Activated B cell treated with CpG ODN at 0.5 μM for 24 hours (primary cell): ENCODE measurements at regions not wholly inside any gene's neighbourhood (a gene's known extent, or its start where the extent isn't known, plus 50 kb on each side); places are given as distances from the start of the nearest gene placed in this dataset.
"Not testable (repeated sequence)": the region's sequence is repeated elsewhere in the genome, so short reads cannot be mapped to it uniquely, and the experiment has no call there.

Experiments
- ATAC-seq: fragments of 200-7000 bp; cut with Tn5 transposase; one replicate; pipeline ENCODE4 v1.10.0; 2021; ENCODE audit warnings: low read depth, mild to moderate bottlenecking, moderate library complexity
- CTCF ChIA-PET: fragments of 350-600 bp; sonication (Branson Sonifier 250); formaldehyde crosslinking; loops from one replicate; lab custom pipeline; 2021; ENCODE audit warnings: antibody characterized with exemption; lab: Charles Lee
- POLR2A ChIA-PET: fragments of 350-600 bp; sonication (Branson Sonifier 250); formaldehyde crosslinking; loops from one replicate; lab custom pipeline; 2021; ENCODE audit warnings: antibody characterized with exemption; lab: Charles Lee
- DNase-seq: peaks from one replicate; pipeline ENCODE4 v3.0.0; 2022
- H3K27ac Mint-ChIP-seq: one replicate; pipeline ENCODE4 v1.8.0; 2020; ENCODE audit warnings: mixed read lengths
- H3K27me3 Mint-ChIP-seq: one replicate; pipeline ENCODE4 v1.8.0; 2021; ENCODE audit warnings: mixed read lengths
- H3K36me3 Mint-ChIP-seq: one replicate; pipeline ENCODE4 v1.8.0; 2021; ENCODE audit warnings: low read depth, mixed read lengths
- H3K4me1 Mint-ChIP-seq: one replicate; pipeline ENCODE4 v1.8.0; 2021; ENCODE audit warnings: mixed read lengths
- H3K4me3 Mint-ChIP-seq: one replicate; pipeline ENCODE4 v1.8.0; 2020; ENCODE audit warnings: mild to moderate bottlenecking, mixed read lengths
- H3K9me3 Mint-ChIP-seq: one replicate; pipeline ENCODE4 v1.8.0; 2020; ENCODE audit warnings: mixed read lengths
- intact Hi-C: fragments of 100-400 bp; cut with micrococcal nuclease; formaldehyde crosslinking; loops from one replicate; pipeline ENCODE4 v1.15.1; 2024
- TF ChIP-seq, protein P1 (sequence below): fragments of 200-600 bp; IDR thresholded peaks from one replicate; pipeline ENCODE4 v1.8.0; 2022; ENCODE audit warnings: antibody characterized with exemption, mild to moderate bottlenecking

DNA sequence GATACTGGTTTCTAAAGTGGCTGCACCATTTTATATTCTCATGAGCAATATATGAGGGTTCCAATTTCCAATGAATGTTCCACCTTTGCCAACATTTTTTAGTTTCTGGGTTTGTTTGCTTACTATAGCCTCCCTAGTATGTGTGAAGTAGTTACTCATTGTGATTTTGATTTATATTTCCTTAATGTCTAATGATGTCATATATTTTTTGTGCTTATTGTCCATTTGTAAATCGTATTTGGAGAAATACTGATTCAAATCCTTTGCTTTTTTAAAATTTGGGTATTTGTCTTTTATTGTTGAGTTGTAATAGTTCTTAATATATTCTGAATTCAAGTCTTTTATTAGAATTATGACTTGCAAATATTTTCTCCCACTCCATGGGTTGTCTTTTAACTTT lies 161.0 kb upstream of the C11orf58 start:
- intact Hi-C loops, result no loop called here
- DNase-seq, result no peak
- TF ChIP-seq, protein P1, sequence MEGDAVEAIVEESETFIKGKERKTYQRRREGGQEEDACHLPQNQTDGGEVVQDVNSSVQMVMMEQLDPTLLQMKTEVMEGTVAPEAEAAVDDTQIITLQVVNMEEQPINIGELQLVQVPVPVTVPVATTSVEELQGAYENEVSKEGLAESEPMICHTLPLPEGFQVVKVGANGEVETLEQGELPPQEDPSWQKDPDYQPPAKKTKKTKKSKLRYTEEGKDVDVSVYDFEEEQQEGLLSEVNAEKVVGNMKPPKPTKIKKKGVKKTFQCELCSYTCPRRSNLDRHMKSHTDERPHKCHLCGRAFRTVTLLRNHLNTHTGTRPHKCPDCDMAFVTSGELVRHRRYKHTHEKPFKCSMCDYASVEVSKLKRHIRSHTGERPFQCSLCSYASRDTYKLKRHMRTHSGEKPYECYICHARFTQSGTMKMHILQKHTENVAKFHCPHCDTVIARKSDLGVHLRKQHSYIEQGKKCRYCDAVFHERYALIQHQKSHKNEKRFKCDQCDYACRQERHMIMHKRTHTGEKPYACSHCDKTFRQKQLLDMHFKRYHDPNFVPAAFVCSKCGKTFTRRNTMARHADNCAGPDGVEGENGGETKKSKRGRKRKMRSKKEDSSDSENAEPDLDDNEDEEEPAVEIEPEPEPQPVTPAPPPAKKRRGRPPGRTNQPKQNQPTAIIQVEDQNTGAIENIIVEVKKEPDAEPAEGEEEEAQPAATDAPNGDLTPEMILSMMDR, result no peak
- Mint-ChIP-seq H3K36me3 (no peaks in the 10 kb centered on the region), H3K4me1 (no peaks in the 10 kb centered on the region), H3K4me3 (no peak overlapping the region), H3K9me3 (peaks cover 3% of the 10 kb centered on the region), H3K27ac (no peak overlapping the region), H3K27me3 (no peaks in the 10 kb centered on the region)
- CTCF ChIA-PET, result no interaction called here
- no peak for ATAC-seq
- POLR2A ChIA-PET, result no interaction called here

DNA sequence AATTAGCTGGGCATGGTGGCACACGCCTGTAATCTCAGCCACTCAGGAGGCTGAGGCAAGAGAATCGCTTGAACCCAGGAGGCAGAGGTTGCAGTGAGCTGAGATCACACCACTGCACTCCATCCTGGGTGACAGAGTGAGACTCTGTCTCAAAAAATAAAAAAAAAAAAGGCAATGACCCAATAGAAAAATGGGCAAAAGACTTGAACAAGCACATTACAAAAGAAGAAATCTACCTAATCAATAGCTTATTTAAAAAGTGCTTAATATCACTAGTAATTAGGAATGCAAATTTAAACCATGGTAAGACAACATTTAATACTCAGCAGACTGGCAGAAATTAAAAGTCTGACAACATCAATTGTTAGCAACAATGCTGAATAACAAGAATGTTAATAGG lies 163.6 kb upstream of the C11orf58 start:
- H3K4me3 Mint-ChIP-seq, POLR2A ChIA-PET: not testable (repeated sequence)

DNA sequence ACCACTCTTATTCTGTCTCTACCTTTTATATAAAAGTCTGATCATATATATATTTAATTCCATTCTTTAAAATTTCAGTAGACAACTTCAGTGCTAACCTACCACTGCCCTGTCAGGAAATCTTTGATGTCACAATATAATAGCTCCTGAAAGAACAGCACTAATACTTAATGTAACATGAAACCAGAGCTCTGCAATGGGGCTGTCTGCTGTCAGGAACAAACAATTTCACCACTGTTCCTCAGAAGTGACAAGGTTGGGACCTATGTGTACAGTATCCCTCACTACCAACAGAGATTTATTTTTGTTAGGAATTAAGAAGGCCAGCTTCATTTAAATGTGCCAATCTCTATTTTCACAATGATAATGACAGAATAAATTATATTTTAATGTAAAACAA lies 165.5 kb upstream of the C11orf58 start:
- Mint-ChIP-seq H3K4me1 (no peaks in the 10 kb centered on the region), H3K36me3 (no peaks in the 10 kb centered on the region), H3K4me3 (no peak overlapping the region), H3K9me3 (no peaks in the 10 kb centered on the region), H3K27ac (no peak overlapping the region), H3K27me3 (no peaks in the 10 kb centered on the region)
- ATAC-seq, result no peak
- TF ChIP-seq, protein P1, result no peak
- ChIA-PET POLR2A (no interaction called here), CTCF (no interaction called here)
- no peak for DNase-seq
- intact Hi-C loops, result no loop called here

More for the DNA sequence above, 163.6 kb upstream of the C11orf58 start:
- H3K9me3 Mint-ChIP-seq, ATAC-seq, H3K27me3 Mint-ChIP-seq, H3K27ac Mint-ChIP-seq, H3K36me3 Mint-ChIP-seq, H3K4me1 Mint-ChIP-seq, intact Hi-C loops, DNase-seq, CTCF ChIA-PET: not testable (repeated sequence)

DNA sequence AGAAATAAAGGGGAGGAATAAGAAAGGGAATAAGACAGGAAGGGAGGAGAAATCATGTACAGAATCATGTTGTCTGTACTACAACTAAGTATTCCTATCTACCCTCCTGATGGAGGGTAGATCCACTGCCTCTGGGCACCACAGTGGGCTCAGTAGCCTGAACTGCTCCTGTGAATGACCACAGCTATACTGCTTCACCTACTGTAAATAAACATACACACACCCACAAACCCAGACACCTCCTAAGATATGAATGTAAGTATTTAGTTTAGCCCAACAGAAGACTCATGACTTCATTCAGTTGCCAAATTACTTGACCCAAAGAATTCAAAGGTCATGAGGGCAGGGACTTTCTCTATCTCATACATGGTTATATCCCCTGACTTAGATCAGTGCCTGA lies 177.3 kb upstream of the C11orf58 start:
- ATAC-seq (no peak), DNase-seq (no peak)
- ChIA-PET CTCF (no interaction called here), POLR2A (no interaction called here)
- intact Hi-C loops, result no loop called here
- no peak overlapping the region for H3K27ac Mint-ChIP-seq
- H3K36me3 Mint-ChIP-seq, result no peaks in the 10 kb centered on the region
- no peak overlapping the region for H3K4me3 Mint-ChIP-seq
- TF ChIP-seq, protein P1, result no peak
- no peaks in the 10 kb centered on the region for H3K4me1 Mint-ChIP-seq
- H3K27me3 Mint-ChIP-seq, result no peaks in the 10 kb centered on the region
- H3K9me3 Mint-ChIP-seq, result peaks cover 5% of the 10 kb centered on the region

DNA sequence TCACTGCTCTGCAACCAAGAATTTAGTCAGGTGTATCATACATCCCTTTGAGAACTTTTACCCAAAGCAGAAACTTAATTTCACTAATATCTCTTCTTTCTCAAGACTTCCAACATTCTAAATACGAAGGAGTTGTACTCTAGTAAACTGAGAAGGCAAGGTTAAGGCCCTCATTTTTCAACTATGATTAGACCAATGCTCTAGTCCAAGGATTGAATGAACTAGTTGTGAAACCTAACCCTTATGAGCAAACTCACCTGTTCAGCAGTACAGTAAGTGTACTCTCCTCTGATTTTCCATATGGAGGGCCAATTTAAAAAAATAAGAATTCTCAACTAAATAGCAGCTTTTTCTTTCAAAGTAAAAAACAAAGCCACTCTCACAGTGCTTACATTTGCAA lies 180.0 kb upstream of the C11orf58 start:
- POLR2A ChIA-PET, result no interaction called here

DNA sequence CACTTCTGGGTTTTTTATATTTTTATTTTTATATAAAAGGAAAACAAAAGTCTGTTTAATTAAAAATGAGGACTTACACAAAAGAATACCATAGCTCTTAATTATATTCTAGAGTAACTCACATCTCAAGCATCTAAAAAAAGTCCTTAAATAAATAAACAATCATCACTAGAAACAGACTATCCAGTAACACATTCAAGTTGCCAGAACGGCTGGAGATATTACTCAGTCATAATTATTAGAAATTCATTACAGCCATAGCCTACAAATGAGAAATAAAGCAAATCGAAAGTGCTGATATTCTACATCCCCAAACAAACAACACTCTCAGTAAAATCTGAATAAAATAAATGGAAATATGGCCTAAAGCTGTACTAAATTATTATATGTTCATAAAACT lies 182.5 kb upstream of the C11orf58 start:
- no peak for ATAC-seq
- CTCF ChIA-PET, result no interaction called here
- intact Hi-C loops, result no loop called here
- TF ChIP-seq, protein P1, result no peak
- H3K27me3 Mint-ChIP-seq, result no peaks in the 10 kb centered on the region
- H3K36me3 Mint-ChIP-seq, result no peaks in the 10 kb centered on the region
- H3K9me3 Mint-ChIP-seq, result peaks cover 2% of the 10 kb centered on the region
- no peaks in the 10 kb centered on the region for H3K4me1 Mint-ChIP-seq
- no peak overlapping the region for H3K4me3 Mint-ChIP-seq
- DNase-seq, result no peak
- H3K27ac Mint-ChIP-seq, result no peak overlapping the region
- POLR2A ChIA-PET, result no interaction called here

More for the DNA sequence above, 180.0 kb upstream of the C11orf58 start:
- H3K4me3 Mint-ChIP-seq, result no peak overlapping the region
- H3K4me1 Mint-ChIP-seq, result no peaks in the 10 kb centered on the region
- intact Hi-C loops, result no loop called here
- H3K27ac Mint-ChIP-seq, result no peak overlapping the region
- H3K36me3 Mint-ChIP-seq, result no peaks in the 10 kb centered on the region
- TF ChIP-seq, protein P1, result no peak
- CTCF ChIA-PET, result no interaction called here
- no peaks in the 10 kb centered on the region for H3K27me3 Mint-ChIP-seq
- peaks cover 3% of the 10 kb centered on the region for H3K9me3 Mint-ChIP-seq
- no peak for DNase-seq
- ATAC-seq, result no peak
